ENCODE measurements at regions not wholly inside any gene's neighbourhood (a gene's known extent, or its start where the extent isn't known, plus 50 kb on each side); places are given as distances from the start of the nearest gene placed in this dataset.

DNA sequence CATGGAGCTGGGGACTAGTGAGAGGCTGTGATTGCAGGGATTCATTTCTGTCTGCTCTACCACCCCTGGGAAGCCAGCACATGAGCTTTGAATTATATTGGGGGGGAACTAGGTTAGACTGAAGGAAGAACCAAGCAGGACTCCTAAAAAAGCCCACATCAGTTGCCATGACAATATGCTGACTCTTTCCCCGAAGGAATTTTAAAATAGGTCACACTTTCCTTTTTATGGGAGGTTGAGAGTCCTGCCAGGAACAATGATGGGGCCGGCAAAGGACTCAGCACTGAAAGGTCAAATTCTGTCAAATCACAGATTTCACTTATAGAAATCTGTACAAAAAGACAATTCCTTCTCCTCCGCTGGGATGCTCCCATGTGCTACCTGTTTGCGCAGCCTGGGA, 130.8 kb downstream of the ZNF621 start:
- Mint-ChIP-seq H3K4me1 (ENCODE audit: low read depth in 2 of 2) (no peaks in the 10 kb centered on the region), H3K27ac (no peak overlapping the region), H3K4me3 (no peak overlapping the region), H3K27me3 (peaks cover 6 to 10% of the 10 kb centered on the region in 2 donors), H3K36me3 (peaks cover 4% of the 10 kb centered on the region), H3K9me3 (peaks cover 9% of the 10 kb centered on the region)
- ATAC-seq: no peak
- no peak for DNase-seq (ENCODE audit: low spot score)

GRCh38 chr3:40657623-40658022, 132.9 kb downstream of the ZNF621 start:
- ATAC-seq (no peak), DNase-seq (ENCODE audit: low spot score) (no peak)
- Mint-ChIP-seq H3K36me3 (peaks cover 4% of the 10 kb centered on the region), H3K4me1 (ENCODE audit: low read depth in 2 of 2) (no peaks in the 10 kb centered on the region), H3K9me3 (peaks cover 12% of the 10 kb centered on the region), H3K4me3 (no peak overlapping the region), H3K27ac (no peak overlapping the region), H3K27me3 (peaks cover 9 to 17% of the 10 kb centered on the region in 2 donors)

GRCh38 chr3:40658305-40658704, 133.5 kb downstream of the ZNF621 start:
- no peak for DNase-seq (ENCODE audit: low spot score)
- ATAC-seq: no peak
- Mint-ChIP-seq H3K4me1 (ENCODE audit: low read depth in 2 of 2) (no peaks in the 10 kb centered on the region), H3K4me3 (no peak overlapping the region), H3K36me3 (peaks cover 4% of the 10 kb centered on the region), H3K9me3 (peaks cover 12% of the 10 kb centered on the region), H3K27ac (no peak overlapping the region), H3K27me3 (peaks cover 9 to 19% of the 10 kb centered on the region in 2 donors)

DNA sequence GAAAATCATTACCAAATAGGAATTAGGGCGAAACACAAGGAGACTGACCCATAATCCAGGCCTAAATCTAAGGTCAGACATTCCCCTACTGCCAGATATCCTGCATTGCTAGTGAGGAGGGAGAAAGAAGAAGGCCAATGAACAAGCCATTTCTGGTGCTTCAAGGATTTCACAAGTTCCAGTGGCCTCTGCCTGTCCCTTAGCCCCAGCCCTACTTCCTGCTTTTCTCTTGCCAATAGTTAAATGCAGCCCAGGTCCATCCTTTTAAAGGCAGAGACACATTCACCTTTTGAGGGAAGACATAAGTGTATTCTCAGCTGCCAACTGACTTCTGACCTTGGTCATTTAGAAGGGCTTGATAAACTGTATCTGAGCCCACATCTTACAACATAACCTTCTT, 135.8 kb downstream of the ZNF621 start:
- no peak for DNase-seq (ENCODE audit: low spot score)
- H3K9me3 Mint-ChIP-seq: peaks cover 12% of the 10 kb centered on the region
- no peak overlapping the region for H3K4me3 Mint-ChIP-seq
- H3K27me3 Mint-ChIP-seq: peaks cover 15 to 35% of the 10 kb centered on the region in 2 donors
- H3K36me3 Mint-ChIP-seq: peaks cover 4% of the 10 kb centered on the region
- H3K4me1 Mint-ChIP-seq (ENCODE audit: low read depth in 2 of 2): no peaks in the 10 kb centered on the region
- H3K27ac Mint-ChIP-seq: no peak overlapping the region
- no peak for ATAC-seq

DNA sequence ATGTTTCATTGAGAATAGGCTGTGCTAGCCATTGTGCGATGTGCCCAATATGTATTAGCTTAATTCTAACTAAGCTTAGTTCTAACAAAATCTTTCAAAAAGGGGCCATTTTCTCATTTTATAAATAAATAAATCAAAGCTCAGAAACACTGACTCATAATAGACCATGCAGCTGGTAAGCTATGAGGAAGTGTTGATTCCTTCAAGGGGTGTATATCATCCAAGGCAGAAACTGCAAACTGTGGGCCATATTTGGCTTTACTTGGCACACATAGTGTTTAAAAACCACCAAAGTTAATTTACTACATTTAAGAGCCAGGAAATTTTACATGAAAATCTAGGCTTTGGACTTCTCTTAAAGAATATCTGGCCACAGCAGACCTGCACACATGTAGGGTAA, 136.5 kb downstream of the ZNF621 start:
- no peaks in the 10 kb centered on the region for H3K4me1 Mint-ChIP-seq (ENCODE audit: low read depth in 2 of 2)
- H3K36me3 Mint-ChIP-seq: peaks cover 4% of the 10 kb centered on the region
- no peak for DNase-seq (ENCODE audit: low spot score)
- no peak overlapping the region for H3K4me3 Mint-ChIP-seq
- peaks cover 21 to 43% of the 10 kb centered on the region in 2 donors for H3K27me3 Mint-ChIP-seq
- ATAC-seq: no peak
- H3K27ac Mint-ChIP-seq: no peak overlapping the region
- peaks cover 12% of the 10 kb centered on the region for H3K9me3 Mint-ChIP-seq

GRCh38 chr3:40663280-40663679, 138.5 kb downstream of the ZNF621 start:
- DNase-seq (ENCODE audit: low spot score) (no peak), ATAC-seq (no peak)
- H3K4me1 Mint-ChIP-seq (ENCODE audit: low read depth in 2 of 2): no peaks in the 10 kb centered on the region
- H3K27ac Mint-ChIP-seq: no peak overlapping the region
- peaks cover 15 to 36% of the 10 kb centered on the region in 2 donors for H3K27me3 Mint-ChIP-seq
- H3K4me3 Mint-ChIP-seq: no peak overlapping the region
- peaks cover 4% of the 10 kb centered on the region for H3K9me3 Mint-ChIP-seq
- H3K36me3 Mint-ChIP-seq: no peaks in the 10 kb centered on the region

DNA sequence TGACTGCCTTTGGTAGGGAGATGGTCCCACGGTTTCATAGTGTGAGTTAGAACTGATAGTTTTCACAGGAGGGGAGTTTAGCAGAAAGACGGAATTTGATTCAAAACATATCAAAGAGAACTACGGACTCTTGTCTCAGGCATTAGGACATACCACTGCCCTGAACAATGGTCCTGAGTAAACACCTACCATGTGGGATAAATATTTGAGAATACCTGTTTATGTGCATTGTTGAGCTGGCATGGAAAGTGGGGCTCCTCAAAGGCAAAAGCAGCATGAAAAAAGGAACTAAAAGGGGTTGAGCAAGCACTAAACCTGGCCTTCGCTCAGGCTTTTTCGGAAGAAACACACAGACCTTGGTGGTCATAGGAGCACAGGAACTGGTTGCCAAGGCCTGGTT, 144.4 kb downstream of the ZNF621 start:
- H3K4me1 Mint-ChIP-seq (ENCODE audit: low read depth in 2 of 2): no peaks in the 10 kb centered on the region
- ATAC-seq (no peak), DNase-seq (ENCODE audit: low spot score) (no peak)
- H3K27me3 Mint-ChIP-seq: peaks cover 17 to 27% of the 10 kb centered on the region in 2 donors
- H3K9me3 Mint-ChIP-seq: no peaks in the 10 kb centered on the region
- no peak overlapping the region for H3K4me3 Mint-ChIP-seq
- no peaks in the 10 kb centered on the region for H3K36me3 Mint-ChIP-seq
- no peak overlapping the region for H3K27ac Mint-ChIP-seq

DNA sequence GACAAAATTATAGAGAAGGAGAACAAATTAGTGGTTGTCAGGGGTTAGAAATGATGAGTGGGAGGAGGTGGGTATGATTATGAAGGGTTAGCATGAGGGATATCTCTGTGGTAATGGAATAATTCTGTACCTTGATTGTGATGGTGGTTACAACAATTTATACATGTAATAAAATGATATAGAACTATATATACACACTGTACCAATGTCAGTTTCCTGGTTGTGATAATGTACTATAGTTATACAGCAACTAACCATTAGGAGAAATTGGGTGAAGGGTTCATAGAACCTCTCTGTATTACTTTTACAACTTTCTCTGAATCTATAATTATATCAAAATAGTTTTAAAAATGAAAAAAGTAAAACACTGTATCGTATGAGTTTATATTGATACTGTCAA, 148.1 kb downstream of the ZNF621 start:
- DNase-seq (ENCODE audit: low spot score) (no peak), ATAC-seq (no peak)
- Mint-ChIP-seq H3K27ac (no peak overlapping the region), H3K4me1 (ENCODE audit: low read depth in 2 of 2) (no peaks in the 10 kb centered on the region), H3K36me3 (no peaks in the 10 kb centered on the region), H3K9me3 (peaks cover 3% of the 10 kb centered on the region), H3K4me3 (no peak overlapping the region), H3K27me3 (peaks cover 18 to 22% of the 10 kb centered on the region in 2 donors)

- Mint-ChIP-seq H3K4me1 (ENCODE audit: low read depth in 2 of 2) (no peaks in the 10 kb centered on the region), H3K27ac (no peak overlapping the region), H3K27me3 (peaks cover 15 to 20% of the 10 kb centered on the region in 2 donors), H3K4me3 (no peak overlapping the region), H3K36me3 (no peaks in the 10 kb centered on the region), H3K9me3 (peaks cover 3% of the 10 kb centered on the region)
- no peak for ATAC-seq
- no peak for DNase-seq (ENCODE audit: low spot score)
Measured at GRCh38 chr3:40677321-40677720, 152.6 kb downstream of the ZNF621 start.

GRCh38 chr3:40677749-40678148, 153.0 kb downstream of the ZNF621 start:
- peaks cover 15 to 20% of the 10 kb centered on the region in 2 donors for H3K27me3 Mint-ChIP-seq
- no peak overlapping the region for H3K4me3 Mint-ChIP-seq
- H3K27ac Mint-ChIP-seq: no peak overlapping the region
- ATAC-seq (no peak), DNase-seq (ENCODE audit: low spot score) (no peak)
- H3K4me1 Mint-ChIP-seq (ENCODE audit: low read depth in 2 of 2): no peaks in the 10 kb centered on the region
- H3K36me3 Mint-ChIP-seq: no peaks in the 10 kb centered on the region
- H3K9me3 Mint-ChIP-seq: peaks cover 3% of the 10 kb centered on the region

- H3K27ac Mint-ChIP-seq: no peak overlapping the region
- H3K27me3 Mint-ChIP-seq: peaks cover 12 to 19% of the 10 kb centered on the region in 2 donors
- no peaks in the 10 kb centered on the region for H3K4me1 Mint-ChIP-seq (ENCODE audit: low read depth in 2 of 2)
- ATAC-seq (peak in 1 of 2 donors; percentile 64), DNase-seq (ENCODE audit: low spot score) (no peak)
- H3K4me3 Mint-ChIP-seq: no peak overlapping the region
- no peaks in the 10 kb centered on the region for H3K36me3 Mint-ChIP-seq
- peaks cover 3% of the 10 kb centered on the region for H3K9me3 Mint-ChIP-seq
Measured at GRCh38 chr3:40679290-40679689, 154.5 kb downstream of the ZNF621 start.

GRCh38 chr3:40680685-40681657, 156.2 kb downstream of the ZNF621 start:
- Mint-ChIP-seq H3K27ac (no peak overlapping the region), H3K9me3 (no peaks in the 10 kb centered on the region), H3K36me3 (no peaks in the 10 kb centered on the region), H3K4me1 (ENCODE audit: low read depth in 2 of 2) (no peaks in the 10 kb centered on the region), H3K4me3 (no peak overlapping the region), H3K27me3 (peaks cover 11 to 16% of the 10 kb centered on the region in 2 donors)
- DNase-seq (ENCODE audit: low spot score): no peak
- peak in 1 of 2 donors; percentile 43 for ATAC-seq

DNA sequence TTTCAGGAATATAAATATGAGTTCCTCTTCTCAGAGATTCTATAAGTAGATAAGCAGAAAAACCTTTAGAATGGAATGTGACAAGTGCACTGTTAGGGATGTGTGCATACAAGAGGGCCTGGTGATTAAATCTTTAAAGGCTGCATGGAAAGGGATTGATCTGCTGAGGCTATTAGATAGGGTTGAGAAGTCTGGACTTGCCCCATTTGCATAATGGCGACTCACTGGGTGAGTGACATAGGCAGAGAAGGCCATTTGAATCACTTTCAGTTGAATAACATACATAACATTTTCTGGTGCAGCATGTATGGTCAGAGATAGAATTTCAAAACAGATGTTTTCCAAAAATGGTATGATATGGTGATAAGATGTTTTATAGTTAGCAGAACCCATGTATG, 156.9 kb downstream of the ZNF621 start:
- Mint-ChIP-seq H3K4me3 (no peak overlapping the region), H3K9me3 (peaks cover 3% of the 10 kb centered on the region), H3K27ac (no peak overlapping the region), H3K36me3 (no peaks in the 10 kb centered on the region), H3K4me1 (ENCODE audit: low read depth in 2 of 2) (no peaks in the 10 kb centered on the region), H3K27me3 (peaks cover 18 to 19% of the 10 kb centered on the region in 2 donors)
- no peak for ATAC-seq
- DNase-seq (ENCODE audit: low spot score): no peak

DNA sequence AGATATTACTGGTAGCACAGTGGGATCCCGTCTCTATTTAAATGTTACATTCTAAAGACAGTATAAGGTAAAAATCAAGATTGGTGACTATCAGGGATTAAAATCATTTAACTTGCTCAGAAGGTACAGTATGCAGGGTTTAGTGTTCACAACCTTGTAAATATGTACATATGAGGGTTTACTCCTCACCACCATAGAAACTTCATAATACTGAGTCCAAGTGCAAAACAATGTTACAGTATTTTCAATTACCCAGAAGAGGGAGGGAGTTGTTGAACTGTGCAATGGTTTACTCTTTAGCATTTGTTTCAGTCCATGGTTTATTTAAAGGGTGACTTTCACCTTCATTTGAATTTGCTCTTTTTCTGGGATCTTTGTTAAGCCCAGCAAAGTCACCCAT, 165.1 kb downstream of the ZNF621 start:
- H3K4me1 Mint-ChIP-seq (ENCODE audit: low read depth in 2 of 2): no peaks in the 10 kb centered on the region
- H3K27ac Mint-ChIP-seq: no peak overlapping the region
- ATAC-seq (no peak), DNase-seq (ENCODE audit: low spot score) (no peak)
- peaks cover 6 to 43% of the 10 kb centered on the region in 2 donors for H3K27me3 Mint-ChIP-seq
- H3K36me3 Mint-ChIP-seq: no peaks in the 10 kb centered on the region
- H3K9me3 Mint-ChIP-seq: peaks cover 3% of the 10 kb centered on the region
- no peak overlapping the region for H3K4me3 Mint-ChIP-seq

All from natural killer cell treated with Interleukin-12 subunit alpha and Interleukin-12 subunit beta and Interleukin-15 and Interleukin-18, amount 100 ng/mL, for 72 hours (primary cell).